ENCODE measurements at regions not wholly inside any gene's neighbourhood (a gene's known extent, or its start where the extent isn't known, plus 50 kb on each side); places are given as distances from the start of the nearest gene placed in this dataset.

- TF ChIP-seq, protein P1, sequence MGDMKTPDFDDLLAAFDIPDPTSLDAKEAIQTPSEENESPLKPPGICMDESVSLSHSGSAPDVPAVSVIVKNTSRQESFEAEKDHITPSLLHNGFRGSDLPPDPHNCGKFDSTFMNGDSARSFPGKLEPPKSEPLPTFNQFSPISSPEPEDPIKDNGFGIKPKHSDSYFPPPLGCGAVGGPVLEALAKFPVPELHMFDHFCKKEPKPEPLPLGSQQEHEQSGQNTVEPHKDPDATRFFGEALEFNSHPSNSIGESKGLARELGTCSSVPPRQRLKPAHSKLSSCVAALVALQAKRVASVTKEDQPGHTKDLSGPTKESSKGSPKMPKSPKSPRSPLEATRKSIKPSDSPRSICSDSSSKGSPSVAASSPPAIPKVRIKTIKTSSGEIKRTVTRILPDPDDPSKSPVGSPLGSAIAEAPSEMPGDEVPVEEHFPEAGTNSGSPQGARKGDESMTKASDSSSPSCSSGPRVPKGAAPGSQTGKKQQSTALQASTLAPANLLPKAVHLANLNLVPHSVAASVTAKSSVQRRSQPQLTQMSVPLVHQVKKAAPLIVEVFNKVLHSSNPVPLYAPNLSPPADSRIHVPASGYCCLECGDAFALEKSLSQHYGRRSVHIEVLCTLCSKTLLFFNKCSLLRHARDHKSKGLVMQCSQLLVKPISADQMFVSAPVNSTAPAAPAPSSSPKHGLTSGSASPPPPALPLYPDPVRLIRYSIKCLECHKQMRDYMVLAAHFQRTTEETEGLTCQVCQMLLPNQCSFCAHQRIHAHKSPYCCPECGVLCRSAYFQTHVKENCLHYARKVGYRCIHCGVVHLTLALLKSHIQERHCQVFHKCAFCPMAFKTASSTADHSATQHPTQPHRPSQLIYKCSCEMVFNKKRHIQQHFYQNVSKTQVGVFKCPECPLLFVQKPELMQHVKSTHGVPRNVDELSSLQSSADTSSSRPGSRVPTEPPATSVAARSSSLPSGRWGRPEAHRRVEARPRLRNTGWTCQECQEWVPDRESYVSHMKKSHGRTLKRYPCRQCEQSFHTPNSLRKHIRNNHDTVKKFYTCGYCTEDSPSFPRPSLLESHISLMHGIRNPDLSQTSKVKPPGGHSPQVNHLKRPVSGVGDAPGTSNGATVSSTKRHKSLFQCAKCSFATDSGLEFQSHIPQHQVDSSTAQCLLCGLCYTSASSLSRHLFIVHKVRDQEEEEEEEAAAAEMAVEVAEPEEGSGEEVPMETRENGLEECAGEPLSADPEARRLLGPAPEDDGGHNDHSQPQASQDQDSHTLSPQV (IDR thresholded peaks at IDR 0.05) = no peak
- TF ChIP-seq YY1 (IDR thresholded peaks at IDR 0.05; ENCODE audit: low read depth, low read length) = no peak
- TF ChIP-seq, protein P2, sequence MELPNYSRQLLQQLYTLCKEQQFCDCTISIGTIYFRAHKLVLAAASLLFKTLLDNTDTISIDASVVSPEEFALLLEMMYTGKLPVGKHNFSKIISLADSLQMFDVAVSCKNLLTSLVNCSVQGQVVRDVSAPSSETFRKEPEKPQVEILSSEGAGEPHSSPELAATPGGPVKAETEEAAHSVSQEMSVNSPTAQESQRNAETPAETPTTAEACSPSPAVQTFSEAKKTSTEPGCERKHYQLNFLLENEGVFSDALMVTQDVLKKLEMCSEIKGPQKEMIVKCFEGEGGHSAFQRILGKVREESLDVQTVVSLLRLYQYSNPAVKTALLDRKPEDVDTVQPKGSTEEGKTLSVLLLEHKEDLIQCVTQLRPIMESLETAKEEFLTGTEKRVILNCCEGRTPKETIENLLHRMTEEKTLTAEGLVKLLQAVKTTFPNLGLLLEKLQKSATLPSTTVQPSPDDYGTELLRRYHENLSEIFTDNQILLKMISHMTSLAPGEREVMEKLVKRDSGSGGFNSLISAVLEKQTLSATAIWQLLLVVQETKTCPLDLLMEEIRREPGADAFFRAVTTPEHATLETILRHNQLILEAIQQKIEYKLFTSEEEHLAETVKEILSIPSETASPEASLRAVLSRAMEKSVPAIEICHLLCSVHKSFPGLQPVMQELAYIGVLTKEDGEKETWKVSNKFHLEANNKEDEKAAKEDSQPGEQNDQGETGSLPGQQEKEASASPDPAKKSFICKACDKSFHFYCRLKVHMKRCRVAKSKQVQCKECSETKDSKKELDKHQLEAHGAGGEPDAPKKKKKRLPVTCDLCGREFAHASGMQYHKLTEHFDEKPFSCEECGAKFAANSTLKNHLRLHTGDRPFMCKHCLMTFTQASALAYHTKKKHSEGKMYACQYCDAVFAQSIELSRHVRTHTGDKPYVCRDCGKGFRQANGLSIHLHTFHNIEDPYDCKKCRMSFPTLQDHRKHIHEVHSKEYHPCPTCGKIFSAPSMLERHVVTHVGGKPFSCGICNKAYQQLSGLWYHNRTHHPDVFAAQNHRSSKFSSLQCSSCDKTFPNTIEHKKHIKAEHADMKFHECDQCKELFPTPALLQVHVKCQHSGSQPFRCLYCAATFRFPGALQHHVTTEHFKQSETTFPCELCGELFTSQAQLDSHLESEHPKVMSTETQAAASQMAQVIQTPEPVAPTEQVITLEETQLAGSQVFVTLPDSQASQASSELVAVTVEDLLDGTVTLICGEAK (IDR thresholded peaks at IDR 0.05; ENCODE audit: borderline replicate concordance) = no peak
Measured at GRCh38 chr5:165940541-165940940, 2350.9 kb upstream of the WWC1 start (continued).

DNA sequence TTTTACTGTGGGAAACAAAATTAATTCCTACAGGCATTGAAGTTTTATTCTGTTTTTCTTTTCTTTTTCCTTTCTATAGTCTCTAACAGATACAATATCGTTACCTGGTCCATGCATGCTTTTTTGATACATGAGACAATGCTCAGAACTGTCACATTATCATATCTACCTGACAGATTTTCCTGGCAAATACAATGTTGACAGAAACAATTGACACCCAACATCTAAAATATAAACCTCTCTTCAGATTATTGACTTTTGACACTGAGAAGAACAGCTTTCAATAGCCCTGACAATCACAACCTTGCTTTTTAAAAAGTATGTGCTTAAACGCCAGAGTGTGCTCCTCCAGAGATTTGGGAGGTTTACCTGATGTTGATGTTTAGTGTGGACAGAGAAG, 2334.6 kb upstream of the WWC1 start:
- intact Hi-C loops (cut with micrococcal nuclease; ENCODE audit: unreplicated experiment) (no loop called here), in situ Hi-C loops (cut with MboI) (no loop called here)
- ChIA-PET POLR2A (no interaction called here), CTCF (no interaction called here), RAD21 (ENCODE audit: unreplicated experiment) (no interaction called here), SMC1A (ENCODE audit: uncharacterized antibody, unreplicated experiment) (no interaction called here)
- WGBS (ENCODE audit: insufficient coverage, insufficient replicate concordance, low lambda C conversion rate, missing lambda C conversion rate) = 0% methylated on average over 2 of the region's 2 CpGs
- Histone ChIP-seq H3K9me3 (replicated peaks; ENCODE audit: control insufficient read depth, insufficient read depth, low read length) (no peaks in the 10 kb centered on the region), H3K27ac (ENCODE audit: control insufficient read depth, insufficient read depth) (no peak overlapping the region), H3K4me3 (no peak overlapping the region), H3K4me2 (ENCODE audit: control insufficient read depth, insufficient read depth) (no peak overlapping the region), H4K20me1 (ENCODE audit: control insufficient read depth, insufficient read depth) (no peaks in the 10 kb centered on the region), H3K4me1 (ENCODE audit: control insufficient read depth, insufficient read depth, low read length) (no peaks in the 10 kb centered on the region), H3K27me3 (replicated peaks in 1 of 2; ENCODE audit: control insufficient read depth in 2 of 2, insufficient read depth in 2 of 2, low read length in 1 of 2) (no peaks in the 10 kb centered on the region), H3K9ac (ENCODE audit: control insufficient read depth, insufficient read depth, low read length) (no peak overlapping the region), H2AFZ (ENCODE audit: control insufficient read depth, low read depth, low read length) (no peak overlapping the region), H3K36me3 (ENCODE audit: control insufficient read depth in 2 of 2, insufficient read depth in 2 of 2, low read length in 1 of 2) (no peaks in the 10 kb centered on the region), H3K79me2 (ENCODE audit: control insufficient read depth, insufficient read depth, low read length) (no peaks in the 10 kb centered on the region)
- TF ChIP-seq POU2F2 (IDR thresholded peaks at IDR 0.05; ENCODE audit: borderline replicate concordance, low read depth, low read length) = no peak
- TF ChIP-seq GATAD2B (conservative IDR thresholded peaks at IDR 0.05; ENCODE audit: low read depth) = no peak
- no peak for TF ChIP-seq ESRRA (IDR thresholded peaks at IDR 0.05; ENCODE audit: low read length)
- TF ChIP-seq, protein P3, sequence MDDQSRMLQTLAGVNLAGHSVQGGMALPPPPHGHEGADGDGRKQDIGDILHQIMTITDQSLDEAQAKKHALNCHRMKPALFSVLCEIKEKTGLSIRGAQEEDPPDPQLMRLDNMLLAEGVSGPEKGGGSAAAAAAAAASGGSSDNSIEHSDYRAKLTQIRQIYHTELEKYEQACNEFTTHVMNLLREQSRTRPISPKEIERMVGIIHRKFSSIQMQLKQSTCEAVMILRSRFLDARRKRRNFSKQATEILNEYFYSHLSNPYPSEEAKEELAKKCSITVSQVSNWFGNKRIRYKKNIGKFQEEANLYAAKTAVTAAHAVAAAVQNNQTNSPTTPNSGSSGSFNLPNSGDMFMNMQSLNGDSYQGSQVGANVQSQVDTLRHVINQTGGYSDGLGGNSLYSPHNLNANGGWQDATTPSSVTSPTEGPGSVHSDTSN (IDR thresholded peaks at IDR 0.05; ENCODE audit: insufficient replicate concordance, low read depth, low read length) = no peak
- no peak for TF ChIP-seq MXI1 (IDR thresholded peaks at IDR 0.05; ENCODE audit: low read depth, low read length)
- TF ChIP-seq LARP7 (IDR thresholded peaks at IDR 0.05) = no peak
- TF ChIP-seq EED (IDR thresholded peaks at IDR 0.05; ENCODE audit: low read depth) = no peak
- ATAC-seq (no peak), DNase-seq (ENCODE audit: low read depth, low spot score) (no peak), FAIRE-seq (no peak)
- BruUV-seq (replicated peaks) = no TSS peak

Data from GM12878 (cell line).